ENCODE measurements at regions not wholly inside any gene's neighbourhood (a gene's known extent, or its start where the extent isn't known, plus 50 kb on each side); places are given as distances from the start of the nearest gene placed in this dataset.

DNA sequence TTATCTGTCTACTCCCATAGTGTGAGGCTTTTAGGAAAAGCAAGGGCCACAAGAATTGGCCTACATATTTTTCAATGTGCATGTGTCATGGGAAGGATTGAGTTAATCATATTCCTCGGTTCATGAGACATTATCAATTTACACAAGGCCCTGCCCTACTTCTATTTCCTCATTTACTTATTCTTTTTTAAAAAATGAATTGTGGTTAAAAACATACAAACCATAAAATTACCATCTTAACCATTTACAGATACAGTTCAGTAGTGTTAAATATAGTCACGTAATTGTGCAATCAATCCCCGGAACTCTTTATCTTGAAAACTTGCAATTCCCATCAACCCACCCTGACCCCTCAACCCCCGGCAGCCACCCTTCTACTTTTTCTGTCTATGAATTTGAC lies 284.0 kb upstream of the GADL1 start:
- no peaks in the 10 kb centered on the region for H3K9me3 Mint-ChIP-seq
- H3K27ac Mint-ChIP-seq: no peak overlapping the region
- Histone ChIP-seq H3K27me3 (ENCODE audit: insufficient read depth, low read length) (no peaks in the 10 kb centered on the region), H4K20me1 (ENCODE audit: control insufficient read depth, insufficient read depth, insufficient read length) (no peaks in the 10 kb centered on the region), H2BK20ac (ENCODE audit: low read depth, low read length, poor library complexity, severe bottlenecking) (no peak overlapping the region), H2BK12ac (ENCODE audit: insufficient read length, low read depth, low read length) (no peak overlapping the region), H2BK120ac (ENCODE audit: low read depth, low read length, poor library complexity, severe bottlenecking) (no peak overlapping the region), H3K79me1 (ENCODE audit: insufficient read depth, low read depth, low read length, poor library complexity, severe bottlenecking) (no peaks in the 10 kb centered on the region), H3K4ac (ENCODE audit: low read depth, low read length) (no peak overlapping the region), H4K91ac (ENCODE audit: insufficient read length, low read depth, low read length) (no peak overlapping the region), H3K9me3 (ENCODE audit: control insufficient read depth, low read depth, low read length) (no peaks in the 10 kb centered on the region), H3K23me2 (ENCODE audit: insufficient read length, low read depth, low read length, poor library complexity, severe bottlenecking) (no peaks in the 10 kb centered on the region), H2AFZ (ENCODE audit: low read length) (no peak overlapping the region), H4K5ac (ENCODE audit: insufficient read length, low read depth, low read length) (no peak overlapping the region), H3K9ac (ENCODE audit: extremely low read depth, insufficient read length, low read length) (no peak overlapping the region), H3K18ac (ENCODE audit: insufficient read length, low read depth, low read length) (no peak overlapping the region), H3K14ac (ENCODE audit: insufficient read depth, low read length) (no peak overlapping the region), H2BK5ac (ENCODE audit: insufficient read length, low read length) (no peak overlapping the region), H2AK5ac (ENCODE audit: insufficient read length, low read length) (no peak overlapping the region), H3K79me2 (ENCODE audit: insufficient read depth, low read length) (no peaks in the 10 kb centered on the region), H3K4me1 (ENCODE audit: insufficient read depth, low read length) (no peaks in the 10 kb centered on the region), H4K8ac (replicated peaks; ENCODE audit: insufficient read length, low read depth, low read length) (no peak overlapping the region), H3K4me2 (ENCODE audit: insufficient read depth, insufficient read length, low read length) (no peak overlapping the region), H2BK15ac (ENCODE audit: low read depth, low read length) (no peak overlapping the region), H3K27ac (ENCODE audit: insufficient read length, low read depth, low read length) (no peak overlapping the region), H3K23ac (ENCODE audit: insufficient read length, low read depth, low read length) (no peak overlapping the region), H3T11ph (ENCODE audit: low read length) (no peak overlapping the region), H3K56ac (ENCODE audit: insufficient read length, low read depth, low read length) (no peak overlapping the region)
- no CpG with 5 or more reads among the region's 4 CpGs for WGBS (ENCODE audit: extremely low coverage, insufficient read length, low lambda C conversion rate)
- no peaks in the 10 kb centered on the region for H3K27me3 Mint-ChIP-seq (ENCODE audit: low read depth)
- H3K4me1 Mint-ChIP-seq: peaks cover 2 to 3% of the 10 kb centered on the region in 2 experiments; a peak in 3 of 4 replicates
- no peaks in the 10 kb centered on the region for H3K36me3 Mint-ChIP-seq (ENCODE audit: insufficient read depth in 1 of 3, low read depth in 3 of 3)
- TF ChIP-seq CTCF (conservative IDR thresholded peaks at IDR 0.05): no peak
- DNase-seq: no peak
- no peak overlapping the region for H3K4me3 Mint-ChIP-seq
